NB4 (cell line): ENCODE measurements at regions not wholly inside any gene's neighbourhood (a gene's known extent, or its start where the extent isn't known, plus 50 kb on each side); places are given as distances from the start of the nearest gene placed in this dataset.

Experiments used
- CTCF ChIP-seq: IDR thresholded peaks from one replicate; pipeline ENCODE4 v1.5.1; 2012; ENCODE audit warnings: low read depth, low read length
- MAX ChIP-seq: IDR thresholded peaks from 2 replicates; pipeline ENCODE4 v1.6.1; 2011; ENCODE audit warnings: low read depth, low read length
- MYC ChIP-seq: IDR thresholded peaks from 2 replicates; pipeline ENCODE4 v1.6.1; 2011; ENCODE audit warnings: low read depth, low read length
- POLR2A ChIP-seq: IDR thresholded peaks from 2 replicates; pipeline ENCODE4 v1.6.1; 2011; ENCODE audit warnings: mild to moderate bottlenecking; ENCODE audit not compliant: insufficient read length; ENCODE audit errors: extremely low read depth

GRCh38 chr21:31429506-31429905, 85.4 kb upstream of the TIAM1 start:
- TF ChIP-seq CTCF (no peak), POLR2A (no peak), MAX (no peak), MYC (no peak)
